ENCODE measurements at regions not wholly inside any gene's neighbourhood (a gene's known extent, or its start where the extent isn't known, plus 50 kb on each side); places are given as distances from the start of the nearest gene placed in this dataset.
"Not testable (repeated sequence)": the region's sequence is repeated elsewhere in the genome, so short reads cannot be mapped to it uniquely, and the experiment has no call there.

- CTCF ChIA-PET (ENCODE audit: partially characterized antibody), result interaction anchor here (0.7 to 8.6 kb wide), 12 partner anchors 8 to 460 kb away, joined by 3 to 54 read pairs (median 4); no protein-coding TSS in a partner anchor
- not testable (repeated sequence) for H3K36me3 ChIP-seq (ENCODE audit: control insufficient read depth in 2 of 4, insufficient read depth in 4 of 4, low read length in 3 of 4)
Observed at GRCh38 chr2:216746268-216746667, 50.9 kb upstream of the IGFBP5 start.

More at GRCh38 chr2:216746268-216746667, 50.9 kb upstream of the IGFBP5 start:
- H4K91ac ChIP-seq (replicated peaks; ENCODE audit: insufficient read length, low read length); H3K27ac ChIP-seq (ENCODE audit: low read depth, low read length); H3K79me2 ChIP-seq (ENCODE audit: control insufficient read depth in 1 of 2, insufficient read depth in 2 of 2, low read length in 2 of 2); H4K8ac ChIP-seq (ENCODE audit: extremely low read depth, insufficient read depth, low read length); H3K4me3 ChIP-seq (ENCODE audit: extremely low read depth in 1 of 4, insufficient read depth in 2 of 4, low read depth in 3 of 4, low read length in 4 of 4); FAIRE-seq; H2BK5ac ChIP-seq (ENCODE audit: low read depth, low read length); H3K56ac ChIP-seq (replicated peaks; ENCODE audit: insufficient read length, low read depth, low read length); H2BK120ac ChIP-seq (replicated peaks; ENCODE audit: low read depth, low read length); H2BK15ac ChIP-seq (ENCODE audit: low read length); H2AK5ac ChIP-seq (ENCODE audit: low read depth, low read length); POLR2A ChIA-PET (ENCODE audit: partially characterized antibody); H3K79me1 ChIP-seq (ENCODE audit: low read depth, low read length); H3K18ac ChIP-seq (ENCODE audit: extremely low read depth, low read length); H3K9me3 ChIP-seq (ENCODE audit: insufficient read depth in 2 of 2, low read depth in 1 of 2, low read length in 1 of 2); H3K4me1 ChIP-seq (replicated peaks in 1 of 4; ENCODE audit: control insufficient read depth in 3 of 4, insufficient read depth in 4 of 4, low read length in 3 of 4); H3K14ac ChIP-seq (ENCODE audit: insufficient read length); H4K20me1 ChIP-seq (replicated peaks in 1 of 2; ENCODE audit: control insufficient read depth in 1 of 2, insufficient read depth in 2 of 2, low read length in 2 of 2); H3K9ac ChIP-seq (replicated peaks in 1 of 4; ENCODE audit: extremely low read depth in 1 of 4, low read depth in 3 of 4, low read length in 3 of 4); H3K27me3 ChIP-seq (replicated peaks in 1 of 4; ENCODE audit: control insufficient read depth in 3 of 4, extremely low read depth in 1 of 4, insufficient read depth in 3 of 4, low read length in 3 of 4); H2BK20ac ChIP-seq (ENCODE audit: low read length); H4K5ac ChIP-seq (ENCODE audit: insufficient read length, low read depth, low read length); H3K4me2 ChIP-seq (ENCODE audit: insufficient read depth in 1 of 2, low read depth in 2 of 2, low read length in 2 of 2); H3K4ac ChIP-seq (replicated peaks; ENCODE audit: insufficient read length, low read depth, low read length); H3K23me2 ChIP-seq (ENCODE audit: low read depth, low read length); H2BK12ac ChIP-seq (ENCODE audit: low read depth, low read length); H3K23ac ChIP-seq (ENCODE audit: insufficient read length): not testable (repeated sequence)
- WGBS, 2 experiments (ENCODE audit: extremely low coverage in 1 of 2, insufficient coverage in 1 of 2, insufficient read length in 1 of 2, insufficient replicate concordance in 2 of 2, low coverage in 1 of 2, low lambda C conversion rate in 2 of 2, missing lambda C conversion rate in 1 of 2), result 86% methylated on average over 5 of the region's 5 CpGs; no CpG with 5 or more reads in 1 of the 2 experiments
- TF ChIP-seq, protein P1, sequence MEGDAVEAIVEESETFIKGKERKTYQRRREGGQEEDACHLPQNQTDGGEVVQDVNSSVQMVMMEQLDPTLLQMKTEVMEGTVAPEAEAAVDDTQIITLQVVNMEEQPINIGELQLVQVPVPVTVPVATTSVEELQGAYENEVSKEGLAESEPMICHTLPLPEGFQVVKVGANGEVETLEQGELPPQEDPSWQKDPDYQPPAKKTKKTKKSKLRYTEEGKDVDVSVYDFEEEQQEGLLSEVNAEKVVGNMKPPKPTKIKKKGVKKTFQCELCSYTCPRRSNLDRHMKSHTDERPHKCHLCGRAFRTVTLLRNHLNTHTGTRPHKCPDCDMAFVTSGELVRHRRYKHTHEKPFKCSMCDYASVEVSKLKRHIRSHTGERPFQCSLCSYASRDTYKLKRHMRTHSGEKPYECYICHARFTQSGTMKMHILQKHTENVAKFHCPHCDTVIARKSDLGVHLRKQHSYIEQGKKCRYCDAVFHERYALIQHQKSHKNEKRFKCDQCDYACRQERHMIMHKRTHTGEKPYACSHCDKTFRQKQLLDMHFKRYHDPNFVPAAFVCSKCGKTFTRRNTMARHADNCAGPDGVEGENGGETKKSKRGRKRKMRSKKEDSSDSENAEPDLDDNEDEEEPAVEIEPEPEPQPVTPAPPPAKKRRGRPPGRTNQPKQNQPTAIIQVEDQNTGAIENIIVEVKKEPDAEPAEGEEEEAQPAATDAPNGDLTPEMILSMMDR (IDR thresholded peaks at IDR 0.05; ENCODE audit: control extremely low read depth in 1 of 3, insufficient read depth in 1 of 3, low read depth in 1 of 3, low read length in 3 of 3), result peak; percentile 23 to 46 (median 32); a peak in 3 of 4 replicates
- peak in 1 of 2 experiments; percentile 23; a peak in 2 of 4 replicates for TF ChIP-seq RAD21 (IDR thresholded peaks at IDR 0.05 in 1 of 2, conservative IDR thresholded peaks at IDR 0.05 in 1 of 2; ENCODE audit: low read depth in 2 of 2, low read length in 2 of 2)
- 0 out of 2 replicates have a peak overlapping the region, but pooled peaks have one; percentile 22 for H2AFZ ChIP-seq (ENCODE audit: low read length)
- DNase-seq (ENCODE audit: low read depth in 1 of 2, low spot score in 2 of 2), result peak in 1 of 2 experiments; percentile 55

Data from H1 (cell line).